ENCODE measurements at regions not wholly inside any gene's neighbourhood (a gene's known extent, or its start where the extent isn't known, plus 50 kb on each side); places are given as distances from the start of the nearest gene placed in this dataset.

GRCh38 chr11:19577976-19578619, 134.5 kb upstream of the NAV2 start:
- FAIRE-seq (no peak), ATAC-seq (no peak), DNase-seq (ENCODE audit: extremely low read depth in 1 of 4, low spot score in 3 of 4) (no peak)
- Histone ChIP-seq H3K9me1 (ENCODE audit: control insufficient read depth, insufficient read depth, low read length) (no peaks in the 10 kb centered on the region), H3K9me3 (replicated peaks; ENCODE audit: control insufficient read depth, insufficient read depth, low read depth, low read length) (no peaks in the 10 kb centered on the region), H3K79me2 (ENCODE audit: control insufficient read depth, insufficient read depth, low read length) (no peaks in the 10 kb centered on the region), H2AFZ (ENCODE audit: low read depth, low read length) (no peak overlapping the region), H3K27me3 (ENCODE audit: control insufficient read depth in 2 of 2, insufficient read depth in 2 of 2, low read length in 2 of 2) (peaks cover 0 to 7% of the 10 kb centered on the region in 2 experiments; a peak in 1 of 5 replicates), H3K4me1 (replicated peaks in 1 of 2; ENCODE audit: control insufficient read depth in 2 of 2, insufficient read depth in 2 of 2, low read length in 2 of 2) (no peaks in the 10 kb centered on the region), H3K9ac (ENCODE audit: insufficient read depth in 1 of 2, low read depth in 2 of 2, low read length in 2 of 2) (no peak overlapping the region), H3K4me2 (ENCODE audit: insufficient read depth, low read length) (no peak overlapping the region), H3K27ac (ENCODE audit: extremely low read depth, low read depth, low read length) (no peak overlapping the region), H4K20me1 (replicated peaks; ENCODE audit: control insufficient read depth, insufficient read depth, low read length) (no peaks in the 10 kb centered on the region), H3K4me3 (no peak overlapping the region), H3K36me3 (ENCODE audit: control insufficient read depth, insufficient read depth, low read length) (no peaks in the 10 kb centered on the region)
- WGBS (ENCODE audit: insufficient coverage, low coverage, missing lambda C conversion rate) = 2% methylated on average over 9 of the region's 9 CpGs
- no TSS peak for BruUV-seq (replicated peaks)
- ChIA-PET POLR2A (interaction anchor here (0.7 kb wide), 1 partner anchor 137 kb away, joined by 3 read pairs; no protein-coding TSS in a partner anchor), CTCF (ENCODE audit: low intra/inter-chr PET ratio) (no interaction called here)
- intact Hi-C loops (cut with micrococcal nuclease) (no loop called here), in situ Hi-C loops (cut with MboI) (no loop called here)
- no peak for TF ChIP-seq ZNF592 (IDR thresholded peaks at IDR 0.05)
- TF ChIP-seq TRIM25 (IDR thresholded peaks at IDR 0.05; ENCODE audit: borderline replicate concordance) = no peak
- TF ChIP-seq TSHZ1 (CRISPR knock-in tag; IDR thresholded peaks at IDR 0.05) = no peak
- no peak for TF ChIP-seq TCF7 (IDR thresholded peaks at IDR 0.05; ENCODE audit: borderline replicate concordance)
- no peak for TF ChIP-seq PHF20 (IDR thresholded peaks at IDR 0.05; ENCODE audit: partially characterized antibody)
- TF ChIP-seq ZBTB11 (CRISPR knock-in tag; IDR thresholded peaks at IDR 0.05) = no peak
- TF ChIP-seq RNF2 (IDR thresholded peaks at IDR 0.05) = no peak
